ENCODE measurements at regions not wholly inside any gene's neighbourhood (a gene's known extent, or its start where the extent isn't known, plus 50 kb on each side); places are given as distances from the start of the nearest gene placed in this dataset.

DNA sequence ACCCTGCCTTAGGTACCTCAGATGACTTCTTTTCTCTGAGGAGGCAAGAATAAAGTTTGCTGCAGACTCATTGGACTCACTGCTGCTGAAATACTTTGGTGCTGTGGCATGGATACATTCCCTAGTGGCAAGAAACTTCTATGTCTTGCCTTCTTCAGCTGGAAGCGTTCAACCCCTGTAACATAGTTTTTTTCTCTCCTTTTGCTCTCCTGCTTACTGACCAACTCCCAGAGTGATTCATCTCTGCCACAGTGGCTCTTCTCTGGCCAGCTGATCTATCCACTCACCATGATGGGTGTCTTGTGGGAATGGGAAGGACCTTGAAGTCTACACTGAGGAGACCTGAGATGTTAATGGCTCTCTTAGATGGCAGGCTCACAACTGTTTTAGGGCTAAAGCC is 309.3 kb upstream of the LRRTM4 start (continued):
- TF ChIP-seq, protein P1, sequence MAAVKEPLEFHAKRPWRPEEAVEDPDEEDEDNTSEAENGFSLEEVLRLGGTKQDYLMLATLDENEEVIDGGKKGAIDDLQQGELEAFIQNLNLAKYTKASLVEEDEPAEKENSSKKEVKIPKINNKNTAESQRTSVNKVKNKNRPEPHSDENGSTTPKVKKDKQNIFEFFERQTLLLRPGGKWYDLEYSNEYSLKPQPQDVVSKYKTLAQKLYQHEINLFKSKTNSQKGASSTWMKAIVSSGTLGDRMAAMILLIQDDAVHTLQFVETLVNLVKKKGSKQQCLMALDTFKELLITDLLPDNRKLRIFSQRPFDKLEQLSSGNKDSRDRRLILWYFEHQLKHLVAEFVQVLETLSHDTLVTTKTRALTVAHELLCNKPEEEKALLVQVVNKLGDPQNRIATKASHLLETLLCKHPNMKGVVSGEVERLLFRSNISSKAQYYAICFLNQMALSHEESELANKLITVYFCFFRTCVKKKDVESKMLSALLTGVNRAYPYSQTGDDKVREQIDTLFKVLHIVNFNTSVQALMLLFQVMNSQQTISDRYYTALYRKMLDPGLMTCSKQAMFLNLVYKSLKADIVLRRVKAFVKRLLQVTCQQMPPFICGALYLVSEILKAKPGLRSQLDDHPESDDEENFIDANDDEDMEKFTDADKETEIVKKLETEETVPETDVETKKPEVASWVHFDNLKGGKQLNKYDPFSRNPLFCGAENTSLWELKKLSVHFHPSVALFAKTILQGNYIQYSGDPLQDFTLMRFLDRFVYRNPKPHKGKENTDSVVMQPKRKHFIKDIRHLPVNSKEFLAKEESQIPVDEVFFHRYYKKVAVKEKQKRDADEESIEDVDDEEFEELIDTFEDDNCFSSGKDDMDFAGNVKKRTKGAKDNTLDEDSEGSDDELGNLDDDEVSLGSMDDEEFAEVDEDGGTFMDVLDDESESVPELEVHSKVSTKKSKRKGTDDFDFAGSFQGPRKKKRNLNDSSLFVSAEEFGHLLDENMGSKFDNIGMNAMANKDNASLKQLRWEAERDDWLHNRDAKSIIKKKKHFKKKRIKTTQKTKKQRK (IDR thresholded peaks at IDR 0.05; ENCODE audit: low read length): no peak
- TF ChIP-seq ZNF570 (CRISPR knock-in tag; IDR thresholded peaks at IDR 0.05; ENCODE audit: borderline replicate concordance): no peak
- TF ChIP-seq, protein P2, sequence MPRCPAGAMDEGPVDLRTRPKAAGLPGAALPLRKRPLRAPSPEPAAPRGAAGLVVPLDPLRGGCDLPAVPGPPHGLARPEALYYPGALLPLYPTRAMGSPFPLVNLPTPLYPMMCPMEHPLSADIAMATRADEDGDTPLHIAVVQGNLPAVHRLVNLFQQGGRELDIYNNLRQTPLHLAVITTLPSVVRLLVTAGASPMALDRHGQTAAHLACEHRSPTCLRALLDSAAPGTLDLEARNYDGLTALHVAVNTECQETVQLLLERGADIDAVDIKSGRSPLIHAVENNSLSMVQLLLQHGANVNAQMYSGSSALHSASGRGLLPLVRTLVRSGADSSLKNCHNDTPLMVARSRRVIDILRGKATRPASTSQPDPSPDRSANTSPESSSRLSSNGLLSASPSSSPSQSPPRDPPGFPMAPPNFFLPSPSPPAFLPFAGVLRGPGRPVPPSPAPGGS (CRISPR knock-in tag; IDR thresholded peaks at IDR 0.05): no peak
- no peak for TF ChIP-seq KDM6A (CRISPR knock-in tag; IDR thresholded peaks at IDR 0.05; ENCODE audit: low read depth)
- TF ChIP-seq TRIM24 (CRISPR knock-in tag; IDR thresholded peaks at IDR 0.05): no peak
- TF ChIP-seq AKAP8 (CRISPR knock-in tag; IDR thresholded peaks at IDR 0.05): no peak
- TF ChIP-seq, protein P3, sequence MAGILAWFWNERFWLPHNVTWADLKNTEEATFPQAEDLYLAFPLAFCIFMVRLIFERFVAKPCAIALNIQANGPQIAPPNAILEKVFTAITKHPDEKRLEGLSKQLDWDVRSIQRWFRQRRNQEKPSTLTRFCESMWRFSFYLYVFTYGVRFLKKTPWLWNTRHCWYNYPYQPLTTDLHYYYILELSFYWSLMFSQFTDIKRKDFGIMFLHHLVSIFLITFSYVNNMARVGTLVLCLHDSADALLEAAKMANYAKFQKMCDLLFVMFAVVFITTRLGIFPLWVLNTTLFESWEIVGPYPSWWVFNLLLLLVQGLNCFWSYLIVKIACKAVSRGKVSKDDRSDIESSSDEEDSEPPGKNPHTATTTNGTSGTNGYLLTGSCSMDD (CRISPR knock-in tag; IDR thresholded peaks at IDR 0.05): no peak

DNA sequence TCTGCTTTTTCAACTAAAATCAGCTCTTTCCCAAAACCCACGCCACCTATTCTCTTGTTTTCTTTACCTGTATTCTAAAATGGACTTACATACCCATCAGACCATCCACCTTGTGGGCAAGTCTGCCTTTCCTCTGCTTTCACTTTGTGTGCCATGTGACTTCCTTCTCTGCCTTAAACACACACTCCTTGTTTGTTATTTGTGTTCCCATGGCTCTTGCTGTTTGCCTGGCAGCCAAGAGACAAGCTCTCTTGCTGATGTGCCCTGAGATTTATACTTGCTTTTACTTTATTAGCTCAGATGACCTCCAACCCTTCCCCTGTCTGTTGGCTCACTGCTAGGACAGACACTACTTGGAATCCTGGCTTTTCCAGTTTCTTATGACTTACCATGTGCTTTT is 309.7 kb upstream of the LRRTM4 start:
- FAIRE-seq: no peak
- intact Hi-C loops (cut with micrococcal nuclease; ENCODE audit: unreplicated experiment): no loop called here
- Histone ChIP-seq H3K4me3 (replicated peaks in 1 of 3; ENCODE audit: insufficient read depth in 1 of 3, low read depth in 2 of 3, low read length in 3 of 3) (no peak overlapping the region), H3K36me3 (replicated peaks in 1 of 2; ENCODE audit: control insufficient read depth in 1 of 2, insufficient read depth in 2 of 2, low read length in 2 of 2) (no peaks in the 10 kb centered on the region), H3K79me2 (ENCODE audit: insufficient read depth, low read length) (no peaks in the 10 kb centered on the region), H2AFZ (ENCODE audit: low read length) (no peak overlapping the region), H3K9me3 (ENCODE audit: low read length) (peaks cover 34% of the 10 kb centered on the region), H3K9ac (ENCODE audit: insufficient read depth, low read depth, low read length) (no peak overlapping the region), H3K27me3 (ENCODE audit: control insufficient read depth in 1 of 2, insufficient read depth in 2 of 2, low read length in 2 of 2) (no peaks in the 10 kb centered on the region), H3K27ac (ENCODE audit: extremely low read length, insufficient read depth, low read length) (no peak overlapping the region), H3K4me1 (ENCODE audit: insufficient read depth, low read length) (peaks cover 18% of the 10 kb centered on the region), H4K20me1 (ENCODE audit: insufficient read depth, low read length) (no peaks in the 10 kb centered on the region), H3K4me2 (ENCODE audit: low read depth, low read length) (no peak overlapping the region)
- peak; percentile 78 for ATAC-seq
- no TSS peak for BruUV-seq (replicated peaks)
- in situ Hi-C loops (cut with HindIII; ENCODE audit: extremely low pct_ligation_motif_present, low pct_unique_long_range_greater_than_20kb): no loop called here
- peak; percentile 50 for DNase-seq (ENCODE audit: low spot score)
- 84% methylated on average over 1 of the region's 1 CpG for WGBS (ENCODE audit: low lambda C conversion rate)
- CTCF ChIA-PET (ENCODE audit: low intra/inter-chr PET ratio, low total read pairs): no interaction called here
- POLR2A ChIA-PET: interaction anchor here (1.2 kb wide), 1 partner anchor 32 kb away, joined by 3 read pairs; no protein-coding TSS in a partner anchor
- TF ChIP-seq ZMYM2 (CRISPR knock-in tag; IDR thresholded peaks at IDR 0.05): no peak
- no peak for TF ChIP-seq ZC3H13 (CRISPR knock-in tag; IDR thresholded peaks at IDR 0.05)
- TF ChIP-seq, protein P4, sequence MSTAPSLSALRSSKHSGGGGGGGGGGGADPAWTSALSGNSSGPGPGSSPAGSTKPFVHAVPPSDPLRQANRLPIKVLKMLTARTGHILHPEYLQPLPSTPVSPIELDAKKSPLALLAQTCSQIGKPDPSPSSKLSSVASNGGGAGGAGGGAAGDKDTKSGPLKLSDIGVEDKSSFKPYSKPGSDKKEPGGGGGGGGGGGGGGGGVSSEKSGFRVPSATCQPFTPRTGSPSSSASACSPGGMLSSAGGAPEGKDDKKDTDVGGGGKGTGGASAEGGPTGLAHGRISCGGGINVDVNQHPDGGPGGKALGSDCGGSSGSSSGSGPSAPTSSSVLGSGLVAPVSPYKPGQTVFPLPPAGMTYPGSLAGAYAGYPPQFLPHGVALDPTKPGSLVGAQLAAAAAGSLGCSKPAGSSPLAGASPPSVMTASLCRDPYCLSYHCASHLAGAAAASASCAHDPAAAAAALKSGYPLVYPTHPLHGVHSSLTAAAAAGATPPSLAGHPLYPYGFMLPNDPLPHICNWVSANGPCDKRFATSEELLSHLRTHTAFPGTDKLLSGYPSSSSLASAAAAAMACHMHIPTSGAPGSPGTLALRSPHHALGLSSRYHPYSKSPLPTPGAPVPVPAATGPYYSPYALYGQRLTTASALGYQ (CRISPR knock-in tag; IDR thresholded peaks at IDR 0.05): no peak
- TF ChIP-seq, protein P5, sequence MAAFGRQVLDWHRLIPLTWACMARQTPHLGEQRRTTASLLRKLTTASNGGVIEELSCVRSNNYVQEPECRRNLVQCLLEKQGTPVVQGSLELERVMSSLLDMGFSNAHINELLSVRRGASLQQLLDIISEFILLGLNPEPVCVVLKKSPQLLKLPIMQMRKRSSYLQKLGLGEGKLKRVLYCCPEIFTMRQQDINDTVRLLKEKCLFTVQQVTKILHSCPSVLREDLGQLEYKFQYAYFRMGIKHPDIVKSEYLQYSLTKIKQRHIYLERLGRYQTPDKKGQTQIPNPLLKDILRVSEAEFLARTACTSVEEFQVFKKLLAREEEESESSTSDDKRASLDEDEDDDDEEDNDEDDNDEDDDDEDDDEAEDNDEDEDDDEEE (CRISPR knock-in tag; IDR thresholded peaks at IDR 0.05): no peak
- 0 out of 2 replicates have a peak, but pooled peaks have one; percentile 37 for TF ChIP-seq IRF2 (CRISPR knock-in tag; IDR thresholded peaks at IDR 0.05)
- TF ChIP-seq, protein P6, sequence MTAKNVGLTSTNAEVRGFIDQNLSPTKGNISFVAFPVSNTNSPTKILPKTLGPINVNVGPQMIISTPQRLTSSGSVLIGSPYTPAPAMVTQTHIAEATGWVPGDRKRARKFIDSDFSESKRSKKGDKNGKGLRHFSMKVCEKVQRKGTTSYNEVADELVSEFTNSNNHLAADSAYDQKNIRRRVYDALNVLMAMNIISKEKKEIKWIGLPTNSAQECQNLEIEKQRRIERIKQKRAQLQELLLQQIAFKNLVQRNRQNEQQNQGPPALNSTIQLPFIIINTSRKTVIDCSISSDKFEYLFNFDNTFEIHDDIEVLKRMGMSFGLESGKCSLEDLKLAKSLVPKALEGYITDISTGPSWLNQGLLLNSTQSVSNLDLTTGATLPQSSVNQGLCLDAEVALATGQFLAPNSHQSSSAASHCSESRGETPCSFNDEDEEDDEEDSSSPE (CRISPR knock-in tag; IDR thresholded peaks at IDR 0.05): no peak
- no peak for TF ChIP-seq ZFX (CRISPR knock-in tag; IDR thresholded peaks at IDR 0.05; ENCODE audit: low read depth)
- peak; percentile 22; the same call in 1 of the 2 replicates for TF ChIP-seq ZNF644 (CRISPR knock-in tag; IDR thresholded peaks at IDR 0.05; ENCODE audit: low read depth)

All from HepG2 (cell line).